ENCODE measurements at regions not wholly inside any gene's neighbourhood (a gene's known extent, or its start where the extent isn't known, plus 50 kb on each side); places are given as distances from the start of the nearest gene placed in this dataset.

DNA sequence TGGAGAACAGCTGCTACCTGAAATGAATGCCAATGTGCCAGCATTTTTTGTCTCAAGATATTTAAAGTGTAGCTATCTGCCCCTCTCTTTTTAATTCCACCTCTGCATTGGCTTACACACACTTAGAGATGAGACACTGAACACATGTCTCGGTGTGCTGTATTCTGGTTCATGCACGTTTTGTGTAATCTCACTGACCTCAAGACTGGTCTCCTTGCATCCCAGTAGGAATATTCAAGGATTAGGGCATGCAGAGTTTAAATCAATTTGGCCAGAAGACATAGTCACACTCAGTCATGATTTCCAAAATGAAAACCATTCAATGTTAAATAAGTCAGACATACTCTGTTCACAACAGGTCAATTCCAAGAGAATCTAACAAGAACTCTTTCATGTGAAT is 561.8 kb upstream of the TUSC1 start:
- POLR2A ChIA-PET = no interaction called here
- no peak overlapping the region for H3K4me3 ChIP-seq (ENCODE audit: low read depth, low read length)
- CTCF ChIA-PET = interaction anchor here (0.7 kb wide), 1 partner anchor 14 kb away, joined by 3 read pairs; no protein-coding TSS in a partner anchor
- H3K36me3 ChIP-seq (ENCODE audit: control insufficient read depth in 2 of 2, insufficient read depth in 1 of 2, low read length in 2 of 2) = no peaks in the 10 kb centered on the region
- no peak overlapping the region for H3K27ac ChIP-seq (ENCODE audit: extremely low read depth, low read depth, low read length)
- no peaks in the 10 kb centered on the region for H3K9me3 ChIP-seq (ENCODE audit: control insufficient read depth, insufficient read depth, low read depth, low read length)
- TF ChIP-seq ZNF610 (tag by site-specific recombination; IDR thresholded peaks at IDR 0.05; ENCODE audit: borderline replicate concordance) (no peak), ZNF248 (tag by site-specific recombination; IDR thresholded peaks at IDR 0.05) (no peak), ZNF138 (tag by site-specific recombination; IDR thresholded peaks at IDR 0.05; ENCODE audit: borderline replicate concordance) (no peak), ZNF670 (tag by site-specific recombination; IDR thresholded peaks at IDR 0.05; ENCODE audit: low read depth) (no peak), ZNF16 (tag by site-specific recombination; IDR thresholded peaks at IDR 0.05; ENCODE audit: low read depth) (no peak), WT1 (tag by site-specific recombination; IDR thresholded peaks at IDR 0.05) (no peak), ZNF157 (tag by site-specific recombination; IDR thresholded peaks at IDR 0.05) (no peak), ZNF830 (tag by site-specific recombination; IDR thresholded peaks at IDR 0.05; ENCODE audit: low read depth) (no peak), ZNF48 (tag by site-specific recombination; IDR thresholded peaks at IDR 0.05) (no peak), ZNF624 (tag by site-specific recombination; IDR thresholded peaks at IDR 0.05) (no peak), KLF16 (tag by site-specific recombination; IDR thresholded peaks at IDR 0.05) (no peak), KLF7 (tag by site-specific recombination; IDR thresholded peaks at IDR 0.05; ENCODE audit: borderline replicate concordance) (no peak), OVOL3 (tag by site-specific recombination; IDR thresholded peaks at IDR 0.05) (no peak), ZNF10 (tag by site-specific recombination; IDR thresholded peaks at IDR 0.05) (no peak), ZIC2 (tag by site-specific recombination; IDR thresholded peaks at IDR 0.05) (no peak), MZF1 (tag by site-specific recombination; IDR thresholded peaks at IDR 0.05; ENCODE audit: borderline replicate concordance) (no peak)
- TF ChIP-seq, protein P1, sequence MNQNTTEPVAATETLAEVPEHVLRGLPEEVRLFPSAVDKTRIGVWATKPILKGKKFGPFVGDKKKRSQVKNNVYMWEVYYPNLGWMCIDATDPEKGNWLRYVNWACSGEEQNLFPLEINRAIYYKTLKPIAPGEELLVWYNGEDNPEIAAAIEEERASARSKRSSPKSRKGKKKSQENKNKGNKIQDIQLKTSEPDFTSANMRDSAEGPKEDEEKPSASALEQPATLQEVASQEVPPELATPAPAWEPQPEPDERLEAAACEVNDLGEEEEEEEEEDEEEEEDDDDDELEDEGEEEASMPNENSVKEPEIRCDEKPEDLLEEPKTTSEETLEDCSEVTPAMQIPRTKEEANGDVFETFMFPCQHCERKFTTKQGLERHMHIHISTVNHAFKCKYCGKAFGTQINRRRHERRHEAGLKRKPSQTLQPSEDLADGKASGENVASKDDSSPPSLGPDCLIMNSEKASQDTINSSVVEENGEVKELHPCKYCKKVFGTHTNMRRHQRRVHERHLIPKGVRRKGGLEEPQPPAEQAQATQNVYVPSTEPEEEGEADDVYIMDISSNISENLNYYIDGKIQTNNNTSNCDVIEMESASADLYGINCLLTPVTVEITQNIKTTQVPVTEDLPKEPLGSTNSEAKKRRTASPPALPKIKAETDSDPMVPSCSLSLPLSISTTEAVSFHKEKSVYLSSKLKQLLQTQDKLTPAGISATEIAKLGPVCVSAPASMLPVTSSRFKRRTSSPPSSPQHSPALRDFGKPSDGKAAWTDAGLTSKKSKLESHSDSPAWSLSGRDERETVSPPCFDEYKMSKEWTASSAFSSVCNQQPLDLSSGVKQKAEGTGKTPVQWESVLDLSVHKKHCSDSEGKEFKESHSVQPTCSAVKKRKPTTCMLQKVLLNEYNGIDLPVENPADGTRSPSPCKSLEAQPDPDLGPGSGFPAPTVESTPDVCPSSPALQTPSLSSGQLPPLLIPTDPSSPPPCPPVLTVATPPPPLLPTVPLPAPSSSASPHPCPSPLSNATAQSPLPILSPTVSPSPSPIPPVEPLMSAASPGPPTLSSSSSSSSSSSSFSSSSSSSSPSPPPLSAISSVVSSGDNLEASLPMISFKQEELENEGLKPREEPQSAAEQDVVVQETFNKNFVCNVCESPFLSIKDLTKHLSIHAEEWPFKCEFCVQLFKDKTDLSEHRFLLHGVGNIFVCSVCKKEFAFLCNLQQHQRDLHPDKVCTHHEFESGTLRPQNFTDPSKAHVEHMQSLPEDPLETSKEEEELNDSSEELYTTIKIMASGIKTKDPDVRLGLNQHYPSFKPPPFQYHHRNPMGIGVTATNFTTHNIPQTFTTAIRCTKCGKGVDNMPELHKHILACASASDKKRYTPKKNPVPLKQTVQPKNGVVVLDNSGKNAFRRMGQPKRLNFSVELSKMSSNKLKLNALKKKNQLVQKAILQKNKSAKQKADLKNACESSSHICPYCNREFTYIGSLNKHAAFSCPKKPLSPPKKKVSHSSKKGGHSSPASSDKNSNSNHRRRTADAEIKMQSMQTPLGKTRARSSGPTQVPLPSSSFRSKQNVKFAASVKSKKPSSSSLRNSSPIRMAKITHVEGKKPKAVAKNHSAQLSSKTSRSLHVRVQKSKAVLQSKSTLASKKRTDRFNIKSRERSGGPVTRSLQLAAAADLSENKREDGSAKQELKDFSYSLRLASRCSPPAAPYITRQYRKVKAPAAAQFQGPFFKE (tag by site-specific recombination; IDR thresholded peaks at IDR 0.05; ENCODE audit: borderline replicate concordance) = no peak
- TF ChIP-seq, protein P2, sequence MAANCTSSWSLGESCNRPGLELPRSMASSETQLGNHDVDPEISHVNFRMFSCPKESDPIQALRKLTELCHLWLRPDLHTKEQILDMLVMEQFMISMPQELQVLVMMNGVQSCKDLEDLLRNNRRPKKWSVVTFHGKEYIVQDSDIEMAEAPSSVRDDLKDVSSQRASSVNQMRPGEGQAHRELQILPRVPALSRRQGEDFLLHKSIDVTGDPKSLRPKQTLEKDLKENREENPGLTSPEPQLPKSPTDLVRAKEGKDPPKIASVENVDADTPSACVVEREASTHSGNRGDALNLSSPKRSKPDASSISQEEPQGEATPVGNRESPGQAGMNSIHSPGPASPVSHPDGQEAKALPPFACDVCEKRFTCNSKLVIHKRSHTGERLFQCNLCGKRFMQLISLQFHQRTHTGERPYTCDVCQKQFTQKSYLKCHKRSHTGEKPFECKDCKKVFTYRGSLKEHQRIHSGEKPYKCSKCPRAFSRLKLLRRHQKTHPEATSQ (tag by site-specific recombination; IDR thresholded peaks at IDR 0.05) = no peak
- no peaks in the 10 kb centered on the region for H3K4me1 ChIP-seq (ENCODE audit: control insufficient read depth, insufficient read depth, low read length)

DNA sequence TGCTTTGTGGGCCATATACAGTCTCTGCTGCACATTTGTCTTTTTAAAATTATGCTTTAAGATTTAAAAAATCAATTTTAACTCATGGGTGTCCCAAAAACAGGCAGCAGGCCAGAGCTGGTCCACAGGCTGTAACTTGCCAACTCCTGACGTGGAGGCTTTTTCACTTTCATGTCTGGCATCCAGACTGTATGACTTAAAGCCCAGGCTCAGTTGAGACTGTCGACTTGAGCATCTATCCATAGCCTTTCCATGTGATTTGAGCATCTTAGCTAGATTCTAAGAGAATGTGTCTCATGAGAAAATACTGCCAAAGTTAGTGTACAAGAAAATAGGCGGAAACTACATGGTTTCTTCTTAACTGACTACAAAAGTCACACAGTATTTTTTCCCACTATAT is 559.0 kb upstream of the TUSC1 start:
- Histone ChIP-seq H3K9me3 (ENCODE audit: control insufficient read depth, insufficient read depth, low read depth, low read length) (no peaks in the 10 kb centered on the region), H3K27ac (ENCODE audit: extremely low read depth, low read depth, low read length) (no peak overlapping the region), H3K36me3 (ENCODE audit: control insufficient read depth in 2 of 2, insufficient read depth in 1 of 2, low read length in 2 of 2) (no peaks in the 10 kb centered on the region), H3K4me3 (ENCODE audit: low read depth, low read length) (no peak overlapping the region), H3K4me1 (ENCODE audit: control insufficient read depth, insufficient read depth, low read length) (no peaks in the 10 kb centered on the region)
- ChIA-PET CTCF (no interaction called here), POLR2A (no interaction called here)
- TF ChIP-seq, protein P3, sequence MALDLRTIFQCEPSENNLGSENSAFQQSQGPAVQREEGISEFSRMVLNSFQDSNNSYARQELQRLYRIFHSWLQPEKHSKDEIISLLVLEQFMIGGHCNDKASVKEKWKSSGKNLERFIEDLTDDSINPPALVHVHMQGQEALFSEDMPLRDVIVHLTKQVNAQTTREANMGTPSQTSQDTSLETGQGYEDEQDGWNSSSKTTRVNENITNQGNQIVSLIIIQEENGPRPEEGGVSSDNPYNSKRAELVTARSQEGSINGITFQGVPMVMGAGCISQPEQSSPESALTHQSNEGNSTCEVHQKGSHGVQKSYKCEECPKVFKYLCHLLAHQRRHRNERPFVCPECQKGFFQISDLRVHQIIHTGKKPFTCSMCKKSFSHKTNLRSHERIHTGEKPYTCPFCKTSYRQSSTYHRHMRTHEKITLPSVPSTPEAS (tag by site-specific recombination; IDR thresholded peaks at IDR 0.05) = no peak

All from HEK293 (cell line).